Urinary bladder (tissue), 3 donors: ENCODE measurements at regions not wholly inside any gene's neighbourhood (a gene's known extent, or its start where the extent isn't known, plus 50 kb on each side); places are given as distances from the start of the nearest gene placed in this dataset.

Experiments
- DNase-seq: peaks from one replicate; pipeline ENCODE4 v3.0.0-alpha.2; 2015; ENCODE audit errors: extremely low spot score
- H3K27ac ChIP-seq: one replicate; pipeline ENCODE4 v1.5.1; 2013; ENCODE audit warnings: low read depth, mild to moderate bottlenecking, moderate library complexity
- H3K36me3 ChIP-seq: one replicate; pipeline ENCODE4 v1.6.1; 2013; ENCODE audit warnings: mild to moderate bottlenecking, moderate library complexity; ENCODE audit not compliant: insufficient read depth
- H3K4me1 ChIP-seq: one replicate; pipeline ENCODE4 v1.6.1; 2013; ENCODE audit warnings: mild to moderate bottlenecking, moderate library complexity; ENCODE audit not compliant: insufficient read depth
- H3K4me3 ChIP-seq: one replicate; pipeline ENCODE4 v1.5.1; 2013; ENCODE audit warnings: low read depth, low read length
- WGBS: extraction: QIAGEN DNeasy Blood & Tissue Kit; methylation state at CpG from one replicate; pipeline ENCODE4 v1.1.7; 2013; 5-methylcytosine and 5-hydroxymethylcytosine counted together
- donor health status: healthy with polysubstance abuse.
- donor health status: healthy.

DNA sequence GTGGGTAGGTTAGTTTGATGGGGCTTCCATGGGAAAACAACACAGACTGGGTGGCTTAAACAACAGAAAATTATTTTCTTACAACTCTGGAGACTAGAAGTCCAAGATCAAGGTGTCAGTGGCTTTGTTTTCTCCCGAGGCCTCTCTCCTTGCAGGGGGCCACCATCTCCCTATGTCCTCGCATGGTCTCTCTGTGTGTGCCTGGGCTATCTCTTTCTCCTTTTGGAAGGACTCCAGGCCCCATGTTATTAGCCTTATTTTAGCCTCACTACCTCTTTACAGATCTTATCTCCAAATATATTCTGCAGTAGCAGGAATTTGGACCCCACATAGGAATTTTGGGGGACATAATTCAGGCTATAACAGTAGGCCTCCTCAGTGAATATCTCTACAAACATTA lies 372.7 kb upstream of the FAT3 start:
- no peak for DNase-seq
- 93% methylated on average over 2 of the region's 2 CpGs for WGBS
- Histone ChIP-seq H3K27ac (no peak overlapping the region), H3K4me3 (no peak overlapping the region), H3K36me3 (no peaks in the 10 kb centered on the region), H3K4me1 (no peaks in the 10 kb centered on the region)

DNA sequence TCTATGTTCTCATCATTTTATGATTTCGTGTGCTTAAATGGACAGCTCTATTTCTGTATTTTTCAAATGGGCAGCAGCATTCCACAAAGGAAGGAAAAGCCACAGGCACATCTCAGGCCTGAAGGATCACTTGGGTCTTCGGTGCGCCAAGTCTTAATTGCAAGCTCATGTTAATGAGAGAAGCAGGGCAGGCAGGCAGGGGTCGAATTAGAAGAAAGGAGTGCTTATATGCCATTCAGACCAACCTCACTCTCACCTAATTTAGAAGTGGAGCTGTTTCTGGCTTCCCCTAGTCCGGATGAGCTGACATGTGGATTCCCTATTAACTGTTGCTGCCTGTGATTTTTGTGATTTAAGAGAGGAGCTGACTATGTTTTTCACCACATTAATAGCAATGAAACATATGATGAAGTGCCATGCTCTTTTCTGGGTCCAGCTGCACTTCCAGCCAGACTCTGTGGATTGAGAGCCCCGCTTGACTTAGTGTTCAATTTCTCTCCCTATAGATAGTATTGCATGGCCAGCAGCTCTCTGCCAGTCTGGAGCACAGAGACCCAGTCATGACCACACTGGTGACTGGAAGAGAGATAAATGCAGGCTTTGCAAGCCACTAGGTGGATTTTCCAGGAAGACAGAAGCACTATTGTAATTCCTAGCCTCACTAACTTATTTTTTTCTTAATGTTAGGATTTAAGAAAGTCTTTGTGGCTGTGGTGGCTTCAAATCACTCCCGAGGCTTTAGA lies 373.9 kb upstream of the FAT3 start:
- Histone ChIP-seq H3K36me3 (no peaks in the 10 kb centered on the region), H3K4me3 (no peak overlapping the region), H3K4me1 (no peaks in the 10 kb centered on the region), H3K27ac (no peak overlapping the region)
- 73% methylated on average over 7 of the region's 7 CpGs for WGBS
- no peak for DNase-seq

DNA sequence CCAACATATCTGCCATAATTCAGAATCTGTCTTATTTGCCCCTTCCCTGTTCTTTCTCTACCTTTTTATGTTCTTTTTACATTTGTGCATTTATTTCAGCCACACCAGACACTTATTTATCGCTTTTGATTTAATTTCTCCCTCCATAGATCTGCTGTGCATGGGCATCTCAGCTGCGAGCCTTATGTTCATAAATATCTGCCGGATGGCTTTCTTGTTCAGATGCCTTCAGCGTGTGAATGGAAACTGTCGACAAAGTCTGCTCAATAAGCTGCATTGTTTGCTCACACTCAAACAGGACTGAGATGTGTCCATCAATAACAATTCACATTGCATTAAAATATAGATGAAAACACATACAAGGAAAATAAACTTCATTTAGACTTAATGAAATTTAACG lies 374.6 kb upstream of the FAT3 start:
- Histone ChIP-seq H3K27ac (no peak overlapping the region), H3K4me3 (no peak overlapping the region), H3K36me3 (no peaks in the 10 kb centered on the region), H3K4me1 (no peaks in the 10 kb centered on the region)
- no peak for DNase-seq
- WGBS: 79% methylated on average over 6 of the region's 6 CpGs

DNA sequence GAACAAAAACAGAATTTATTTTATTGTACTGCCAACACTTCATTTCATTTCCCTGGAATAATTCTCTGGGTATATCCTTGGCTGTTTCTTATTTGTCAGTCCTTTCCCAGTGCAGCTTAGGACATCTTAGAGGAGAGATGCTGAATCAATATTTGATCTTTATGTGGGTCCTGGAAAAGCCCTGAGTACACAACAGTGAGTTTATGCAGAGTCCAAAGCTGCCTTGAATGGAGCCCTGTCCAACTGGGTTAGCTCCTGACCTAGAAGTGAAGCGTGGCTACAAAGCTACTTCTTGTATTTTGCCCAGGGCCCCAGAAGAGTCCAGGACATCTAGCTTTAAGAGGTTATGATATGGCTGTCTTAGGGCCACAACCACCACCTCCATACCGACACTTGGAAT lies 378.0 kb upstream of the FAT3 start:
- WGBS: 89% methylated on average over 2 of the region's 2 CpGs
- no peaks in the 10 kb centered on the region for H3K36me3 ChIP-seq
- H3K4me3 ChIP-seq: no peak overlapping the region
- no peak overlapping the region for H3K27ac ChIP-seq
- DNase-seq: no peak
- no peaks in the 10 kb centered on the region for H3K4me1 ChIP-seq

GRCh38 chr11:91846002-91846401 lies 378.6 kb upstream of the FAT3 start:
- Histone ChIP-seq H3K27ac (no peak overlapping the region), H3K4me1 (no peaks in the 10 kb centered on the region), H3K4me3 (no peak overlapping the region), H3K36me3 (no peaks in the 10 kb centered on the region)
- DNase-seq: no peak

DNA sequence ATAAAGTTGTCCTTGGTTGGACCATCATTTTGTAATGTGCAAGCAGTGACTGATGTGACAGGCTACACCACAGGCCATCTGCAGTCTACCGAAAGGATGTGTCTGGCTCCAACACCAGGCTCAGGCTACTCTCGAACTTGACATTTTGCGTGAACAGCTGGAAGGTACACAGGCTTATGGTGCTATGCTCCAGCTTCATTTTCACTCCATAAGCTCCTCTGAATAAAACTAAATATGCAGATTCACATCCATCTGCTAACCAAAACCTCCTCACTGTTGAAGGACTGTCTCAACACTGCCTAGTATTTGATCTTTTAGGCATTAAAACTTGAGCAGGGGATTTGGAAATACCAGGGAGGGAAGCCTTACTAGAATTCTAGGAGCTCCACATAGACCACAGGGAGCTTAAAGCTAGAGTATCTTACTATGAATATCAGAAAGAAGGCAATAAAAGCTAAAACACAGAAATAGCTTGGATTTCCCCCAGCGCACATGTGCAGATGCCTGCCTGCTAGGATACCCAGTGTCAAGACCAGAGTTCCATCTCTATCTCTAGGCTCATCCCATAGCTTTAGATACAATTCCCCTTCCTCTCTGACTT lies 383.9 kb upstream of the FAT3 start:
- DNase-seq: no peak
- Histone ChIP-seq H3K4me3 (no peak overlapping the region), H3K4me1 (no peaks in the 10 kb centered on the region), H3K36me3 (no peaks in the 10 kb centered on the region), H3K27ac (no peak overlapping the region)
- 90% methylated on average over 4 of the region's 4 CpGs for WGBS

GRCh38 chr11:91837411-91838330 lies 386.9 kb upstream of the FAT3 start:
- H3K4me1 ChIP-seq: no peaks in the 10 kb centered on the region
- no peak overlapping the region for H3K27ac ChIP-seq
- no peaks in the 10 kb centered on the region for H3K36me3 ChIP-seq
- no peak for DNase-seq
- no peak overlapping the region for H3K4me3 ChIP-seq
- WGBS: 81% methylated on average over 2 of the region's 2 CpGs

GRCh38 chr11:91835051-91835560 lies 389.5 kb upstream of the FAT3 start:
- WGBS: 84% methylated on average over 3 of the region's 3 CpGs
- Histone ChIP-seq H3K36me3 (no peaks in the 10 kb centered on the region), H3K4me1 (no peaks in the 10 kb centered on the region), H3K27ac (no peak overlapping the region), H3K4me3 (no peak overlapping the region)
- DNase-seq: no peak

DNA sequence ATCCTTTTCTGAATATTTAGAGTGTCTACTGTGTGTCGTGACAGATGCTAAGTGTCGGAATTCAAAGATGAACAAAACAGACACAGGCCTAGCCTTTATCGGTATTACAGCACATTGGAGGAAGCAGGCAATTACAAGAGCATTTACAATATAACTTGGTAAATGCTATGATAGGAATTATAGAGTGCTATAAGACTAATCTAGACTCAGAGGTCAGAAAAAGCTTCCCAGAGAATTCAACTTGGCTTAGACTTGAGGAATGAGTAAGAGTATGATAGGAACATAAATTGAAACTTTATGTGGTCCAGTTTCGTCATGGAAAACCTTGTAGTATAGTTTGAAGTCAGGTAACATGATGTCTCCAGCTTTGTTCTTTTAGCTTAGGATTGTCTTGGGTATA lies 395.7 kb upstream of the FAT3 start:
- no peaks in the 10 kb centered on the region for H3K36me3 ChIP-seq
- 90% methylated on average over 4 of the region's 4 CpGs for WGBS
- no peaks in the 10 kb centered on the region for H3K4me1 ChIP-seq
- H3K4me3 ChIP-seq: no peak overlapping the region
- DNase-seq: no peak
- no peak overlapping the region for H3K27ac ChIP-seq

GRCh38 chr11:91825777-91826176 lies 398.8 kb upstream of the FAT3 start:
- Histone ChIP-seq H3K27ac (no peak overlapping the region), H3K36me3 (no peaks in the 10 kb centered on the region), H3K4me3 (no peak overlapping the region), H3K4me1 (no peaks in the 10 kb centered on the region)
- DNase-seq: no peak
- 78% methylated on average over 2 of the region's 2 CpGs for WGBS

DNA sequence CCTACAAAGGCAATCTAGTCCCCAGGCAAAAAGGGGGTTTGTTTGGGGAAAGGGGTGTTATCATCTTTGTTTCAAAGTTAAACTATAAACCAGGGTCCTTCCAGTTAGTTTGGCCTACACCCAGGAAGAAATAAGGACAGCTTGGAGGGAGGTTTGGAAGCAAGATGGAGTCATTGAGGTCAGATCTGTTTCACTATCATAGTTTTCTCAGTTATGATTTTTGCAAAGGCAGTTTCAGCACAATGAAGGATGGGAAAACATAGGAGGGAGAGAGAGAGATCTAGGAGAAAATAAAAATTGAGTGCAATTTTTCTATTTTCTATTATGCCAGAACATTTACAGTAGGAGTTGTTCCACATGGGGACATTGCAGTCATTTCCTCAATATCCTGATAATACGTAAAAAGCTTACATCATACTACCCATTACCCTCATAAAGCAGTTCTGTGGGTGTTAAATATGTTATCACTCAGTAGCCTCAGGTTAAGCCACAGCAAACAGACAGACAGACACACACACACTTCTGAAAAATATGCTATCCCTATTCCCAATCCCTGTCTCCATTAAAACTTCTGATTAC lies 401.3 kb upstream of the FAT3 start:
- DNase-seq: no peak
- Histone ChIP-seq H3K4me1 (no peaks in the 10 kb centered on the region), H3K4me3 (no peak overlapping the region), H3K27ac (no peak overlapping the region), H3K36me3 (no peaks in the 10 kb centered on the region)
- WGBS: 77% methylated on average over 1 of the region's 1 CpG

DNA sequence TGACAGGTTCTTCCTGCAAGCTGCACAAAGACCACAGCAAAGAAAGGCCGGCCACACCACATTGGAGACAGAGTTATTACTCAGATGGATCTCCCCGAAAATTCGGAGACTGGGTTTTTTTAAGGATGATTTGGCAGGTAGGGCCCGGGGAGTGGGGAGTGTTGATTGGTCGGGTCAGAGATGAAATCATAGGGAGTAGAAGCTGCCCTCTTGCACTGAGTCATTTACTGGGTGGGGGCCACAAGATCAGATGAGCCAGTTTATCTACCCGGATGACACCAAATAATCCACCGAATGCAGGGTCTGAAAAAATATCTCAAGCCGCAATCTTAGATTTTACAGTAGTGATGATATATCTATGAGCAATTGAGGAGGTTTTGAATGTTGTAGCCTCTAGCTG lies 401.8 kb upstream of the FAT3 start:
- Histone ChIP-seq H3K4me3 (no peak overlapping the region), H3K4me1 (no peaks in the 10 kb centered on the region), H3K36me3 (no peaks in the 10 kb centered on the region), H3K27ac (no peak overlapping the region)
- DNase-seq: no peak
- WGBS: 93% methylated on average over 8 of the region's 8 CpGs

DNA sequence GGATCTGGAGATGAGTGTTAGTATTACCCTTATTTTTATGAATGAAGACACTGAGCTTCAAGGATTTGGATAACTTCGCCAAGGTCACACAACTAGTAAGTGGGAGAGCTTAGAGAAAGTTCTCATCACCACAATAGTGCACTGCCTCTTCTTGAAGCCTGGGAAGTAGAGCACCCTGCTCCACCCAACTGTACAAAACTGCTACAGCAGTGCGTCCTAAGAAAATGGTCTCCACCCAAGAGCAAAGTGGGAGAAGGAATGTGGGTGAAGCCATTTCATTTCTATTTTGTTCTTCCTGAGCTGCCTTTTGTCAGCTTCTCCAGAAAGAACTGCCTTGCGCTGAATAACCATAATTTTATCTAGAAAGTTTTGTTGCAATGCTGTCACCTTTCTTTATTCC lies 403.9 kb upstream of the FAT3 start:
- H3K27ac ChIP-seq: no peak overlapping the region
- no peak for DNase-seq
- no peak overlapping the region for H3K4me3 ChIP-seq
- no peaks in the 10 kb centered on the region for H3K36me3 ChIP-seq
- H3K4me1 ChIP-seq: no peaks in the 10 kb centered on the region
- WGBS: 93% methylated on average over 3 of the region's 3 CpGs
